NOMO-1 (cell line): ENCODE measurements at regions not wholly inside any gene's neighbourhood (a gene's known extent, or its start where the extent isn't known, plus 50 kb on each side); places are given as distances from the start of the nearest gene placed in this dataset.
A peak's percentile ranks its signal among the peaks of the same experiment; 100 is the strongest.
"Not testable (repeated sequence)": the region's sequence is repeated elsewhere in the genome, so short reads cannot be mapped to it uniquely, and the experiment has no call there.

Experiments used
- DNase-seq, 2 experiments: peaks; one replicate each; lab custom pipeline; 2025; ENCODE audit not compliant: unreplicated experiment in 2 of 2; lab: John Stamatoyannopoulos, UW

DNA sequence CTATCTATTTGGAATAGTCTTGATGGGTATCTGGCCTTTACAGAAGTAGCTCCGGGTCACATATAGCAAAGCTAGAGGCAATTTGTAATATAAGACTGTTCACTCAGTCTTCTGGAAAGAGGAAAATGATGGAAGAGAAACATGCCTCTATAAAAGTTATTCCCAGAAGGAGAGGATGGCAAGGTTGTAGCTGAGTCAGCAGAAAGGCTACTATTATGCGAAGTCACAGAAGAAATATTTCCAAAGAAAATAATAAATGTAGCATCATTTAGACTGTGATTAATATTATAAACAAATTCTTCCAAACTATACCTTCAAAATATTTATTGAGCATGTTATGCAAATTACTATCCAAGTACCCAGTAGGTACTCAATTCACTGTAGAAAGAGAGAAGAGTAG, 1027.7 kb upstream of the TMEFF2 start:
- DNase-seq, result no peak

DNA sequence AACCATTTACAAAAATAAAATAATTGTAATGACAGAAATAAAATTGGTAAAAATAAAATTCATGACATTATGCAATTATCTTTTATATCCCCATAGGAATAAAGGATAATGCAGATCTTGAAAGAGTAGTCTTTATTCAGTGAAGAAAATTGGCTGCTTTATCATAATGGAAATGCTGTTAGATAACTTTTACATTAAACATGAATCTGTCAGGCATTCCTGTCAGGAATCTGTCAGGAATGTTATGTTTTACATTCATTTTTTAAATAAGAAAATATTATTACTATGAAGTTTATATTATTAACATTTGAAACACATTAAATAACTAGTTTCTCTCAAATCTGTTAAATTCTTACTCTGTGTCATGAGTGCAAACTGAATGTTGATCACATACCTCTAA, 1024.7 kb upstream of the TMEFF2 start:
- no peak for DNase-seq

DNA sequence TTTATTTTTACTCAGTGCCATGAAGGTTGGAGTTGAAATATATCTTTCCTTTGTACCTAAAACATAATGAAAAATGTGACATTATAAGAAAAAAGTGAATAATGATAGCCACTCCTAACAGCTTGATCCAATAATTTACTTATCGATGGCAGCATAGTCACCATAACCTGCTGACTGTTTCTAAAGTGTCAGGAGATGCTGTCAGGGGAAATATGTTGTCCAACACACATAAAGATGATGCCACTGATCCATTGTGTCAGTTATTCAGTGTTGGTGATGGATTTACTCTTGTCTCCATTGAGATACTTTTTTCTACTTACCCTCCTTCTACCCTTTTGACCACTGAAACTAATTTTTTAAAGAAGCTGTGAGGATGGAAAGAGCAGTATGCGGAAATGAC, 1006.9 kb upstream of the TMEFF2 start:
- DNase-seq, result no peak

DNA sequence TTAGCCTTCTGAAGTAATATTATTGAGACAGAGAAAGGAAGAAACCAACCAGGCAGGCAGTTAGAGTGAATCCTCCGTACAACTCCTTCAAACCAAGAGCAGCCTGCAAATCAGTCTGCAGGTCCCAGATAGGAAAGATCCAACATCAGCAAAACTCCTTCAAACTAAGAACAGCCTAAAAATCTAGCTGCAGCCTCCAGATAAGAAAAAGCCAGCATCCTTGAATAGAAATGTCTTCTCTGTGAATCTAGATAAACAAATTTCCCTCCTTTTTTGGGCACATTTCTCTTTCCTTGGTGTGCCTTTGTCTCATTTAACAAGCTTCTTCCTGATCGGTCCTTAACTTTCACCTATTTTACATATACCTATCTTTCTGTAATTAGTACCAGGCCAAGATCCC, 1004.6 kb upstream of the TMEFF2 start:
- DNase-seq, result no peak

DNA sequence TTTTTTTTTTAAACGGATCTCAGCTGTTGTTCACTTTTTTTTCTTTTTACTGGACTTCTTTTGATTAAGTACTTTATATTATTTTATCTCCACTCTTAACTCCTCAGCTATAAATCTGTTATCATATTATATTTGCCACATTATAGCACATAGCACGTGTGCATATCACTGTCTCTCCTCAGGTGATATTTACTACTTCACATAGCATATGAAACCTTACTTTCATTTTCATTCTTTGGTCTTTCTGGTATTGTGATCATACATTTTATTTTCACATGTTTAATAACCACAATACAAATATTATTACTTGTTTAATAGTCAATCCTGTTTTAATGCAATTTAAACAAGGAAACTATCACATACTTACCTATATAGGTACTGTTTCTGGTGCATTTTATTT, 993.1 kb upstream of the TMEFF2 start:
- DNase-seq, result peak in 1 of 2 experiments; percentile 14

DNA sequence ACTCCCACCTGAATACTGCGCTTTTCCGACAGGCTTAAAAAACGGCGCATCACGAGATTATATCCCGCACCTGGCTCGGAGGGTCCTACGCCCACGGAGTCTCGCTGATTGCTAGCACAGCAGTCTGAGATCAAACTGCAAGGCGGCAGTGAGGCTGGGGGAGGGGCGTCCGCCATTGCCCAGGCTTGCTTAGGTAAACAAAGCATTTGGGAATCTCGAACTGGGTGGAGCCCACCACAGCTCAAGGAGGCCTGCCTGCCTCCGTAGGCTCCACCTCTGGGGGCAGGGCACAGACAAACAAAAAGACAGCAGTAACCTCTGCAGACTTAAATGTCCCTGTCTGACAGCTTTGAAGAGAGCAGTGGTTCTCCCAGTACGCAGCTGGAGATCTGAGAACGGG, 976.2 kb upstream of the TMEFF2 start:
- DNase-seq, result not testable (repeated sequence)

DNA sequence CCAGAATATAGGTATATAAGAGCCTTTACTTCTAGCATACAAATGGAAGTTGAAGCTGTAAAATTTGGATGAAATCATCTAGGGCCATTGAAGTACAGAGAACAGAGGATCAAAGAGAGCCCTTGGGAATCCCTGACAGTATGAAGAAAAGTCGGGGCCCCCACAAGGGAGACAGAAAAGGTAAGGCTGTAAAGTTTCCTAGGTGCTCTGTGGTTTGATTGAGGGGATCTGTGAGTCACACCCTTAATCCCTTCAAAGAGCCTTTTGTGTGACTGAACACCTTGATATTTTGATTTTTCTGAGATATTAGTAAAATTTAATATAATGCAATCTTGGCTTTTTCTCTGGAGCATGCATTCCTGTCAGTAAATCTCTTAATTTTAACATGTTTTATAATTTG, 961.7 kb upstream of the TMEFF2 start:
- DNase-seq, result no peak

DNA sequence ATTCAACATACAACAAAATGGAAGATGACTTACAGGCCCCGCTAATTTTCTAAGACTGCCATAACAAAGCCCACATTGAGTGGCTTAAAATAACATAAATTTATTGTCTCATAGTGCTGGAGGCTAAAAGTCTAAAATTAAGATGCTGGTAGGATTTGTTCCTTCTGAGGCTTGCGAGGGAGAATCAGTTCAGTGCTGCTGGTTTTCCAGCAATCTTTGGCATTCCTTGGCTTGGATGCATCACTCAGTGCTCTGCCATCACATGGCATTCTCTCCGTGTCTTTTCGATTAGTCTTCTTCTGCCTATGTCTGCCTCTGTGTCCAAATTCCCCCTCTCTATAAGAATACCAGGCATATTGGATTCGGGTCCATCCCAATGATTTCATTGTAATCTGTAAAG, 959.3 kb upstream of the TMEFF2 start:
- no peak for DNase-seq

DNA sequence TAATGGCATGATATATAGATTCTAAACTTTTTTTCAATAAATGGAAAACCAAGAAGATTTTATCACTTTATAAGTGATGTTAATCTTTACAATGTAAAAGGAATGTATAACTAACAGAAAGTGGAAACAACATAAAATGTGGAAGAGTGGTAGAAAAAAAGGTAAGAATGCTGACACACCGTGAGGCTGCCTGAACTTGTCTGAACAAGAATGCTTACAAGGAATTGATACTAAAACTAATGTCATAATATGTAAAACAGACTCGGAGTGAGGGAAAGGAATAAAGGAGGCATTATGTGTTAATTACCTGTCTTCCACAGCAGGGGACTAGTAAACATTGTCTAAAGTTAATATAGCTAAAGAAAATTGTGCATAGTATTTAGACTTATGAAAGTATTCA, 958.8 kb upstream of the TMEFF2 start:
- DNase-seq, result no peak

DNA sequence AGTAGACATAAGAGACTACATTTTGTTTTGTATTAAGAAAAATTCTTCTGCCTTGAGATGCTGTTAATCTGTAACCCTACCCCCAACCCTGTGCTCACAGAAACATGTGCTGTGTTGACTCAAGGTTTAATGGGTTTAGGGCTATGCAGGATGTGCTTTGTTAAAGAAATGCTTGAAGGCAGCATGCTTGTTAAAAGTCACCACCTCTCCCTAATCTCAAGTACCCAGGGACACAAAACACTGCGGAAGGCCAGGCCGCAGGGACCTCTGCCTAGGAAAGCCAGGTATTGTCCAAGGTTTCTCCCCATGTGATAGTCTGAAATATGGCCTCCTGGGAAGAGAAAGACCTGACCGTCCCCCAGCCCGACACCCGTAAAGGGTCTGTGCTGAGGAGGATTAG, 947.7 kb upstream of the TMEFF2 start:
- DNase-seq, result not testable (repeated sequence)

DNA sequence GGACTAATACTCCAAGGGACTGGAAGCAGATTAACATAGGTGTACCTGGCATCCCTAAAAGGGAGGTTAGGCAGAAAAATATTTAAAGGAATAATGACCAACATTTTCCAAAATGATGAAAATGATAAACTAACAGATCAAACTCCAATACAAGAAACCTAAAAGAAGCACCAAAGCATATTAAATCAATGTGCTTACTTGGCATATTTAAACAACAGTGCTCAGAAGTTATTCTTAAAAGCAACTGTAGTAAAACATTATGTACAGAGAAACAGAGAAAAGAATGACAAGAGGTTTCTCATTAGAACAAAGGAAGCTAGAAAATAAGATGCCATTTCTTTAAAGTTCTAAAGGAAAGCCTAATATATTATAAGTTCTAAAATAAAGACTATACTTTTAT, 947.3 kb upstream of the TMEFF2 start:
- DNase-seq, result no peak

DNA sequence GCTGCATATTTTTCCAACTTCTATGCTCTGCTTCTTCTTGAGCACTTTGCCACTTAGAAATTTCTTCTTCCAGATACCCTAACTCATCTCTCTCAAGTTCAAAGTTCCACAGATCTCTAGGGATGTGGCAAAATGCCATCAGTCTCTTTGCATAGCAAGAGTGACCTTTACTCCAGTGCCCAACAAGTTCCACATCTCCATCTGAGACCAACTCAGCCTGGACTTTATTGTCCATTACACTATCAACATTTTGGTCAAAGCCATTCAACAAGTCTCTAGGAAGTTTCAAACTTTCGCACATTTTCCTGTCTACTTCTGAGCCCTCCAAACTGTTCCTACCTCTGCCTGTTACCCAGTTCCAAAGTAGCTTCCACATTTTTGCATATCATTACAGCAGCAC, 946.2 kb upstream of the TMEFF2 start:
- DNase-seq, result not testable (repeated sequence)

DNA sequence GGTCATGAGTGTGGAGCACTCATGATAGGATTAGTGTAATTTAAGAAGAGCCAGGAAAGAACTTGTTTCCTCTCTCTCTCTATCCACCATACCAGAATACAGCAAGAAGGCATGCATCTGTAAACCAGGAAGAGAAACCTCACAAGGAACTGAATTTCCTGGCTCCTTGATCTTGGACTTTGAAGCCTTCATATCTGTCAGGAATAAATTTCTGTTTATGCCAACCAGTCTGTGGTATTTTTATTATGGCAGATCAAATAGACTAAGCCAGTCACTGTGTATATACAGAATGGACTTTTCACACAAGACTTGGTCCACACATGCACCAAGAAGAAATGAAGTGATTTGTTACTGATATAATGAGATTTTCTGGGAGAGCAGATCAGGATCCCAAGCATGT, 930.1 kb upstream of the TMEFF2 start:
- DNase-seq, result no peak

DNA sequence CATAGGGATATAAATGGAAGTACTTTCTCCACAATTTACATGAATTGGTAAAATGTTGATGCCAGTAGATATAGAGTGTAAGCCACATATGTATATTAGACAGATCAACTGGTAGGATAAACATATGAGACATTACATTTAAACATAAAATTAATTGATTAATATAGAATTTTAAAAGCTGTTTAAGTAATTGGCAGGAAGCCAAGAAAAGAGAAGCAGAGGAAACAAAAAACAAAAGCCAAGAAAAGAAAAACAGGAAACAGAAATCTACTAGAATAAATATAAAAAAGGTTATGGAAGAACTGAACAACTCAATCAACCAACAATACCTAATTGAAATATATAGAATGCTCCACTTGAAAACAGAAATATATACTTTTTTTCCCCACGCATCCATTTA, 920.1 kb upstream of the TMEFF2 start:
- DNase-seq, result no peak

DNA sequence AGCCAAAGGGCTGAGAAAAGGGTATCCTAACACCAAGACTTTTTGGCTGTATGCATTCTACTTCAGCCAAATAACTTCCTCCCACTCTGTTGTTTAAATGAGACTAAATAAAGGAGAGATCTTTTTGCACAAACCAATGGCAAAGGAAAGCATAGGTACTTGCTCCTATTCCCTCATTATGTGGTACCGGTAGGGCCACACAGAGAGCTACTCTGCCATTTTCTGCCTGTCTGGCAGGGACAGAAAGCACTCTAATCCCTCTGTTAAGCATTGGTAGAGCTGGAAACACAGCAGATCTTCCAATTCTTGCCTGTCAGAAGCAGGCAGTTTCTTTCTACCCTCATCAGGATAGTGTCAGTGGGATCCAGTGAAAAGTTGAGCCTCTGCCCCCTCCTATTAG, 918.3 kb upstream of the TMEFF2 start:
- DNase-seq, result no peak

DNA sequence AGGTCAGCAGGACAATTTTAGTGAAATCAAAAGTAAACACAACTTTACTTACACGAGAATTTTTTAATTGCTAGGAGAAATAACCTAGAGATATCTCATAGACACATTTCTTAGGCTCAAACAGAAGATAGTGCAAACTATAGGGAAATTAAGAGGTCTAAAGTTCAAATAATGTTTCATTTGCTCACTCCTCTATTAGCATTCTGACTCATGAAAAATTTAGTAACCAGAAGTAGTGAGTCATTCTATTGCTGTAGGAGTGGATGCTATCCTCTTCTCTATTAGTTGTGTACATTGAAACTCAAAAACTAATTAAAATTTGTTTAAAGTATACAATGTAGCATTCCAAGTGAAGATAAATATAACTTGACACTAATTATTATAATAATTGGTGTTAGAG, 908.3 kb upstream of the TMEFF2 start:
- DNase-seq, result no peak

DNA sequence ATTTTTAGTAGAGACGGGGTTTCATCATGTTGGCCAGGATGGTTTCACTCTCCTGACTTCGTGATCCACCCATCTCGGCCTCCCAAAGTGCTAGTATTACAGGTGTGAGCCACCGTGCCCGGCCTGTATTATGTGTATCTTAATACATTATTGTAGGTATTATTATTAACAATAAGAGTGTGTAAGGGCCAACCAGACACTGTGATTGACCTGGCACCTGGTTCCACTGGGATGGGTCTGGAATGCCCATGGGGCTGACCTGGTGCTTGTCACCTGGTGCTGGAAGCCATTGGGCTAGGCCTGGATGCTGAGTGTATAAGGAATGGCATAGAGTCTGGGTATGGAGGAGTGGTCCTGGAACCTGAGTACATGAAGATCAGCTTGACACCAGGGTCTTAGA, 906.9 kb upstream of the TMEFF2 start:
- no peak for DNase-seq

DNA sequence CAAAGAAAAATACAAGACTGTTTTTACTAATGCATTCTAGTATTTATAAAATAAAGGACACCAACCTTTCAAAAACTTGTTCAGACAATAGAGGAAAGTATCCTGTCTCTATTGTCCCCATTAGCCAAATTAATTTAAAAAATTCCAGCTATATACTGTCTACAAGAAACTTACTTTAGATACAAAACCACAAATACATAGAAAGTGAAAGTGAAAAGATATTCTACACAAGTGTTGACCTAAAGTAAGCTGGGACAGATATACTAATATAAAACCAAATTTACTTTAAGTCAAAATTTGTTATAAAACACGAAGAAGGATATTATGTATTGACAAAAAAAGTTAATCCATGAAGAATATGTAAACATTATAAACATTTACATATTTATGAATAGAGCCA, 893.3 kb upstream of the TMEFF2 start:
- DNase-seq, result no peak

DNA sequence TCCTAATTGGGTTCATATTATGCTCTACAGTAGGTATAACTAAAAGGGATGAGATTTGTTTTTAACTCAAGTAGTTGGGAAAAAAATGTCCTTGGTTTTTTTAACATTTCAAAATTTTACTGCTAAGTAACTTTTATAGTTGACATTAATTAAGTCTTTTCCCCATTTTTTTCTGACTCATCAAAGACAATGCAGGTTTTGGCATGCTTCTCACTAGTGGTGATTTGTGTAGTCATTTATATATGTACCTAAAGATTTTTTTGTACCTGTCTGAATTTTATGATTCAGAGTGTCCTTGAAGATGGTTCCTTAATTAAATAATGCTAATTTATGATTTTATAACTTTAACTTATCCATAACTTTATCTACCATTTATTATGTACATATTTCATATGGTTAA, 882.3 kb upstream of the TMEFF2 start:
- DNase-seq, result no peak

DNA sequence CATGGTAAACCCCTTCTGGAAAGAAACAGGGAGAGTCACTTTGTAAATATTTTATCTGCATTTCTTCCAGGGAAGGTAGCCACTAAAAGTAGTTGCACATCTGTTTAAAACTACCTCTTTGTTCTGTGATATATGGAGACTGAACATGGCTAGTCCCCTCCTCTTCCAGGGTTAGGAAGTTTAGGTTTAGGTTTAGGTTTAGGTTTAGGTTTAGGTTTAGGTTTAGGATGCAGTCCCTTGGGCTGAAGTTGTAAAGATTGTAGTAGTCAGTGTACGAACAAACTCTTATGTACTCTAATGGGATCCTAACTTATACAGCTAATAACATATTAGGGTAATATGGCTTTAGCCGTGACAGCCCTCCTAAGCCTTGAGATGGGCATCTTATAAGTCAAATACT, 880.2 kb upstream of the TMEFF2 start:
- no peak for DNase-seq

DNA sequence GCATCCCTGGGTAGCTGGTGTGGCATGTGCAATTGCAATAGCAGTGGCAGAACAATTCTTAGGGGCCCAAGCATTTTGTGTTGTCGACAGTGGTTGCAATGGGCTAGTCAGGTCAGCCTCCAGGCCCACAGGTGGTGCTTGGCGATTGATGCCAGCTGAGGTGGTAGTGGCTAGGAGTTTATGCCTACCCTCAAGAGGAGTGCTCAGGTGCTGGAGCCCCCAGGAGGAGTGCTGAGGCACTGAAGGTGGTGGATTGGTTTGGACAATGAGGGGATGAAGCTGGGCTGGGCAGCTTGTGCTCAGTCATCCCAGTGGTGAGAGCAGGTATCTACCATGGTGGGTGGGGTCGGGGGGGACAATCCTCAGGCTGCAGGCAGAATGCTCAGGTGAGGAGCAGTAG, 877.9 kb upstream of the TMEFF2 start:
- DNase-seq, result no peak

DNA sequence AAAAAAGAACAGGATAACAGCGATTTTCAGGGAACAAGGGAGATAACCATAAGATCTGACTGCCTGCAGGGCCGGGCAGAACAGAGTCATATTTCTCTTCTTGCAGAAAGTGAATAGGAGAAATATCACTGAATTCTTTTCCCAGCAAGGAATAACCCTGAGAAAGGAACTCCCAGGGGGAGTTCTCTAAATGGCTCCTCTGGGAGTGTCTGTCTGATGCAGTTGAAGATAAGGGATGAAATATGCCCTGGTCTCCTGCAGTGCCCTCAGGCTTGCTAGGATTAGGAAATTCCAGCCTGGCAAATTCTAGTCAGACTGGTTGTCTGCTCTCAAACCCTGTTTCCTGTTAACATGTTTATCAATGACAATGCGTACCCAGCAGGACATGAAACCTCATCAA, 830.8 kb upstream of the TMEFF2 start:
- not testable (repeated sequence) for DNase-seq

DNA sequence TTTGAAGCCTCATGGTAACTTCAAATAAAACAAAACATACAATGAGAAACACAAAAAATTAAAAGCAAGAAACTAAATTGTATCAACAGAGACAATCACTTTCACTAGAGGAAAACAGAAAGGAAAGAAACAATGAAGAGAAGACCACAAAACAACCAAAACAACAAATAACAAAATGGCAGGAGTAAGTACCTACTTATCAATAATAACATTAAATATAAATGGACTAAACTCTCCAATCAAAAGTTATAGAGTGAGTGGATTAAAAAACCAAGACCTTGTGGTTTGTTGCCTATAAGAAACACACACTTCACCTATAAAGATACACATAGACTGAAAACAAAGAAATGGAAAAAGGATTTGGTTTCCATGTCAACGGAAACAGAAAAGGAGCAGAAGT, 830.1 kb upstream of the TMEFF2 start:
- no peak for DNase-seq

DNA sequence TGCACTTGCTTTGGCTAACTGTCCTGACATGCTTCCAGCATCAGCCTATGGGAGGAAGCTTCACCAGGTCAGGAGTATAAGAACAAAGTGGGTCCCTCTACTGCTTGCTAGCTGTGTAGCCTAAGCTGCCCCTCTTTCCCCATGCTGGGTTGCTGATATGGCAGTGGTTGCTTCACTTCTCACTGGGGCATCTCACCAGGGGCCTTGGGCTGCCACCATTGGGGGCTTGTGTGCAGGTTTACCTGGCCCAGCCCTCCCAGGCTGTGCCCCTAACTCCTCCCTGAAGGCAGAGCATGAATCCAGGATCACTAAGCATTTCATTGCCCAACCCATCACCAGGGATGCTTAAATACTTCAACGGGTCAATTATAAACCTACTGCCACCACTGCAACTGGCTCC, 817.1 kb upstream of the TMEFF2 start:
- no peak for DNase-seq
